Loucy (cell line): ENCODE measurements at regions not wholly inside any gene's neighbourhood (a gene's known extent, or its start where the extent isn't known, plus 50 kb on each side); places are given as distances from the start of the nearest gene placed in this dataset.
"Not testable (repeated sequence)": the region's sequence is repeated elsewhere in the genome, so short reads cannot be mapped to it uniquely, and the experiment has no call there.

Experiments used
- H2AFZ ChIP-seq: fragments of 200-600 bp; sonication (generic); 2 replicates; pipeline ENCODE4 v1.6.0; 2016; ENCODE audit warnings: antibody characterized with exemption, mild to moderate bottlenecking, low read length, moderate library complexity
- H3F3A ChIP-seq: fragments of 200-600 bp; 2 replicates; pipeline ENCODE4 v1.6.0; 2016; ENCODE audit warnings: antibody characterized with exemption, low read depth, mild to moderate bottlenecking
- H3K27me3 ChIP-seq: fragments of 200-600 bp; sonication (generic); 2 replicates; pipeline ENCODE4 v1.6.1; 2014; ENCODE audit warnings: low read length, mild to moderate bottlenecking; ENCODE audit not compliant: insufficient read depth, poor library complexity, severe bottlenecking
- H3K36me3 ChIP-seq: fragments of 200-600 bp; sonication (generic); 2 replicates; pipeline ENCODE4 v1.6.1; 2016; ENCODE audit warnings: low read length; ENCODE audit not compliant: insufficient read depth
- H3K4me1 ChIP-seq: fragments of 200-600 bp; sonication (generic); 2 replicates; pipeline ENCODE4 v1.5.1; 2014; ENCODE audit warnings: low read length, mild to moderate bottlenecking; ENCODE audit not compliant: insufficient read depth, poor library complexity, severe bottlenecking
- H3K4me2 ChIP-seq: fragments of 200-600 bp; sonication (generic); 2 replicates; pipeline ENCODE4 v1.6.0; 2014; ENCODE audit warnings: antibody characterized with exemption, low read length, low read depth, mild to moderate bottlenecking; ENCODE audit not compliant: poor library complexity, severe bottlenecking
- H3K4me3 ChIP-seq: fragments of 200-600 bp; sonication (generic); 2 replicates; pipeline ENCODE4 v1.5.1; 2014; ENCODE audit warnings: low read length, mild to moderate bottlenecking, mixed read lengths; ENCODE audit not compliant: poor library complexity, severe bottlenecking
- H3K79me2 ChIP-seq: fragments of 200-600 bp; sonication (generic); 2 replicates; pipeline ENCODE4 v1.6.1; 2014; ENCODE audit warnings: low read length; ENCODE audit not compliant: insufficient read depth
- H3K9ac ChIP-seq: fragments of 200-600 bp; sonication (generic); 2 replicates; pipeline ENCODE4 v1.6.0; 2014; ENCODE audit warnings: mild to moderate bottlenecking, low read depth, low read length, moderate library complexity; ENCODE audit not compliant: poor library complexity, severe bottlenecking
- H3K9me2 ChIP-seq: fragments of 200-600 bp; sonication (generic); replicated peaks from 2 replicates; pipeline ENCODE4 v1.6.1; 2016; ENCODE audit warnings: low read depth, low read length, mixed read lengths
- H3K9me3 ChIP-seq: fragments of 200-600 bp; sonication (generic); 2 replicates; pipeline ENCODE4 v1.6.1; 2014; ENCODE audit warnings: mild to moderate bottlenecking, antibody characterized with exemption, low read length, low read depth; ENCODE audit not compliant: insufficient read depth
- H4K20me1 ChIP-seq: fragments of 200-600 bp; sonication (generic); 2 replicates; pipeline ENCODE4 v1.6.0; 2014; ENCODE audit warnings: antibody characterized with exemption, low read length, mild to moderate bottlenecking; ENCODE audit not compliant: insufficient read depth, poor library complexity, severe bottlenecking
- EZH2phosphoT487 ChIP-seq: fragments of 200-600 bp; IDR thresholded peaks from 2 replicates; pipeline ENCODE4 v1.6.1; 2018; ENCODE audit warnings: antibody characterized with exemption, mild to moderate bottlenecking, moderate library complexity, borderline replicate concordance
- TF ChIP-seq, protein P1 (sequence below): fragments of 200-600 bp; sonication (generic); conservative IDR thresholded peaks from 2 replicates; pipeline ENCODE4 v1.5.1; 2014; ENCODE audit warnings: mild to moderate bottlenecking, antibody characterized with exemption, low read length

DNA sequence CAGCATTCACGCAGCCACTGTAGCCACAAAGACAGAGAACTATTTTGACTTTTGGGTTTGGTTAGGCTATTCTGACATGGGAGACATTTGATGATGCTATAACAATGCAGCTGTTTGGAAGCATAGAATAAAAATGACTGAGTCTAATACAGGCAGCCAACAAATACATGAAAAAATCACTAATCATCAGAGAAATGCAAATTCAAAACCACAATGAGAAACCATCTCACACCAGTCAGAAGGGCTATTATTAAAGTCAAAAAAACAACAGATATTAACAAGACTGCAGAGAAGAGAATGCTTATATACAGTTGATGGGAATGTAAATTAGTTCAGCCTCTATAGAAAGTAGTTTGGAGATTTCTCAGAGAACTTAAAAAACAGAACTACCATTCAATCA, 107.1 kb upstream of the POC5 start:
- H3K79me2 ChIP-seq: no peaks in the 10 kb centered on the region
- no peaks in the 10 kb centered on the region for H3K36me3 ChIP-seq
- TF ChIP-seq, protein P1, sequence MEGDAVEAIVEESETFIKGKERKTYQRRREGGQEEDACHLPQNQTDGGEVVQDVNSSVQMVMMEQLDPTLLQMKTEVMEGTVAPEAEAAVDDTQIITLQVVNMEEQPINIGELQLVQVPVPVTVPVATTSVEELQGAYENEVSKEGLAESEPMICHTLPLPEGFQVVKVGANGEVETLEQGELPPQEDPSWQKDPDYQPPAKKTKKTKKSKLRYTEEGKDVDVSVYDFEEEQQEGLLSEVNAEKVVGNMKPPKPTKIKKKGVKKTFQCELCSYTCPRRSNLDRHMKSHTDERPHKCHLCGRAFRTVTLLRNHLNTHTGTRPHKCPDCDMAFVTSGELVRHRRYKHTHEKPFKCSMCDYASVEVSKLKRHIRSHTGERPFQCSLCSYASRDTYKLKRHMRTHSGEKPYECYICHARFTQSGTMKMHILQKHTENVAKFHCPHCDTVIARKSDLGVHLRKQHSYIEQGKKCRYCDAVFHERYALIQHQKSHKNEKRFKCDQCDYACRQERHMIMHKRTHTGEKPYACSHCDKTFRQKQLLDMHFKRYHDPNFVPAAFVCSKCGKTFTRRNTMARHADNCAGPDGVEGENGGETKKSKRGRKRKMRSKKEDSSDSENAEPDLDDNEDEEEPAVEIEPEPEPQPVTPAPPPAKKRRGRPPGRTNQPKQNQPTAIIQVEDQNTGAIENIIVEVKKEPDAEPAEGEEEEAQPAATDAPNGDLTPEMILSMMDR: no peak
- no peak for TF ChIP-seq EZH2phosphoT487
- H3K9ac ChIP-seq: no peak overlapping the region
- no peaks in the 10 kb centered on the region for H3K9me3 ChIP-seq
- H3F3A ChIP-seq: no peaks in the 10 kb centered on the region
- H3K27me3 ChIP-seq: no peaks in the 10 kb centered on the region
- no peak overlapping the region for H3K4me3 ChIP-seq
- no peak overlapping the region for H2AFZ ChIP-seq
- H4K20me1 ChIP-seq: no peaks in the 10 kb centered on the region
- no peak overlapping the region for H3K4me2 ChIP-seq
- H3K4me1 ChIP-seq: no peaks in the 10 kb centered on the region
- no peaks in the 10 kb centered on the region for H3K9me2 ChIP-seq

DNA sequence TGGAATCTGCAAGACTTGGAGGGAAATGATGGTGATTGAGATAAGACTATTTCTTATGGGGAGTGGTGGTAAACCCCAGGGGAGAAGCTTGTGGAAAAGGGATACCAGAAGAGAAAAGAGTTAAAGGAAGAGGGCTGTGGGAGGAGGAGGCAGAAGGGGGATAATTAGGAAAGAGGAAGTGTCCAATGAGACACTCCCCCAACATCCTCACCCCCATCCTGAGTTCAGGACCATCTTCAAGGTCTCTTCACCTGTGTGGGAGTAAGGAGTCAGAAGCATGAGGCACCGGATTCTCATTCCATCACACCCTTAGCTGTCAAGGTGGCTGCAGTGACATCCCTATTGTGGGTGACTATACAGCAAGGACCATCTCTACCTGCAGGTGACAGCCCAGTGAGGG, 106.6 kb upstream of the POC5 start:
- Histone ChIP-seq H3K4me2 (no peak overlapping the region), H3K36me3 (no peaks in the 10 kb centered on the region), H2AFZ (no peak overlapping the region)

DNA sequence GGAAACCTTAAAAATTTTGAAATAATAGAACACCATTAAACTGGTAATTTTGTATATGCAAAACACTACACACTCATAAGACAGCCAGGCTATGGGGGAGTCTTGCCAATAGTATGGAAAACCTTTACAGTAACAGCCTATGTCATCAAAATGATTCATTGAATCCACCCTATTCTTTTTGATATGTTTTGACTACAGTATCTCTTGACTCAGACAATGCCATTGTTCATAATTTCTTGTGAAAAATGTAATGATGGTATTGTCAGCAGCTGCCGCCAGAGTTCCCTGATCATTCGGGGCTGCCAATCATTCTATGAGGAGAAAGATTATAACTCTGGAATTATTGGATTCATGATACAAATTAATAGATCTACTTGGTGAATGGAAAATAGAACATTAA, 101.4 kb upstream of the POC5 start:
- H3K9ac ChIP-seq: no peak overlapping the region
- no peaks in the 10 kb centered on the region for H3K79me2 ChIP-seq
- no peaks in the 10 kb centered on the region for H3K27me3 ChIP-seq
- H4K20me1 ChIP-seq: no peaks in the 10 kb centered on the region
- no peak for TF ChIP-seq EZH2phosphoT487
- TF ChIP-seq, protein P1: no peak
- no peaks in the 10 kb centered on the region for H3K4me1 ChIP-seq
- H3K36me3 ChIP-seq: no peaks in the 10 kb centered on the region
- H3K4me2 ChIP-seq: no peak overlapping the region
- H3K4me3 ChIP-seq: no peak overlapping the region
- H3K9me2 ChIP-seq: no peaks in the 10 kb centered on the region
- H3K9me3 ChIP-seq: peaks cover 5% of the 10 kb centered on the region; the same call in 1 of the 2 replicates
- no peaks in the 10 kb centered on the region for H3F3A ChIP-seq
- no peak overlapping the region for H2AFZ ChIP-seq

More for the DNA sequence above, 106.6 kb upstream of the POC5 start:
- Histone ChIP-seq H3K9ac (no peak overlapping the region), H4K20me1 (no peaks in the 10 kb centered on the region), H3K4me1 (no peaks in the 10 kb centered on the region), H3K4me3 (no peak overlapping the region), H3K9me3 (no peaks in the 10 kb centered on the region), H3K27me3 (no peaks in the 10 kb centered on the region), H3K79me2 (no peaks in the 10 kb centered on the region), H3F3A (no peaks in the 10 kb centered on the region), H3K9me2 (no peaks in the 10 kb centered on the region)
- TF ChIP-seq EZH2phosphoT487: no peak
- TF ChIP-seq, protein P1: no peak

DNA sequence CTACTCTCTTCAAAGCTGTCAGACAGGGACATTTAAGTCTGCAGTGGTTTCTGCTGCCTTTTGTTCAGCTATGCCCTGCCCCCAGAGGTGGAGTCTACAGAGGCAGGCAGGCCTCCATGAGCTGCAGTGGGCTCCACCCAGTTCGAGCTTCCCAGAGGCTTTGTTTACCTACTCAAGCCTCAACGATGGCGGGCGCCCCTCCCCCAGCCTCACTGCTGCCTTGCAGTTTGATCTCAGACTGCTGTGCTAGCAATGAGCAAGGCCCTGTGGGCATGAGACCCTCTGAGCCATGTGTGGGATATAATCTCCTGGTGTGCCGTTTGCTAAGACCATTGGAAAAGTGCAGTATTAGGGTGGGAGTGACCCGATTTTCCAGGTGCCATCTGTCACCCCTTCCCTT, 82.5 kb upstream of the POC5 start:
- H2AFZ ChIP-seq, H3K9me2 ChIP-seq, H3K4me2 ChIP-seq, H3K36me3 ChIP-seq, H3K79me2 ChIP-seq, H3F3A ChIP-seq, H3K9me3 ChIP-seq, H3K9ac ChIP-seq, H3K4me1 ChIP-seq, H3K4me3 ChIP-seq, H3K27me3 ChIP-seq, H4K20me1 ChIP-seq: not testable (repeated sequence)

DNA sequence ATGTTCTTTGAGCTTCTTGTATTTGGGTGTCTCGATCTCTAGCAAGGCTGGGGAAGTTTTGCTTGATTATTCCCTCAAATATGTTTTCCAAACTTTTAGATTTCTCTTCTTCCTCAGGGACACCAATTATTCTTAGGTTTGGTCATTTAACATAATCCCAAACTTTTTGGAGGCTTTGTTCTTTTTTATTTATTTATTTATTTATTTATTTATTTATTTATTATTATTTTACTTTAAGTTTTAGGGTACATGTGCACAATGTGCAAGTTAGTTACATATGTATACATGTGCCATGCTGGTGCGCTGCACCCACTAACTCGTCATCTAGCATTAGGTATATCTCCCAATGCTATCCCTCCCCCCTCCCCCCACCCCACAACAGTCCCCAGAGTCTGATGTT, 52.1 kb upstream of the POC5 start:
- H3K9me3 ChIP-seq, H3K9ac ChIP-seq, H3K27me3 ChIP-seq, H3K9me2 ChIP-seq, H2AFZ ChIP-seq, H3K4me1 ChIP-seq, H3F3A ChIP-seq, H3K4me2 ChIP-seq, H4K20me1 ChIP-seq, H3K36me3 ChIP-seq, H3K79me2 ChIP-seq, H3K4me3 ChIP-seq: not testable (repeated sequence)
